ENCODE measurements at regions not wholly inside any gene's neighbourhood (a gene's known extent, or its start where the extent isn't known, plus 50 kb on each side); places are given as distances from the start of the nearest gene placed in this dataset.

- no peak for DNase-seq
Observed at GRCh38 chr11:134716582-134716981, 304.5 kb upstream of the B3GAT1 start.

DNA sequence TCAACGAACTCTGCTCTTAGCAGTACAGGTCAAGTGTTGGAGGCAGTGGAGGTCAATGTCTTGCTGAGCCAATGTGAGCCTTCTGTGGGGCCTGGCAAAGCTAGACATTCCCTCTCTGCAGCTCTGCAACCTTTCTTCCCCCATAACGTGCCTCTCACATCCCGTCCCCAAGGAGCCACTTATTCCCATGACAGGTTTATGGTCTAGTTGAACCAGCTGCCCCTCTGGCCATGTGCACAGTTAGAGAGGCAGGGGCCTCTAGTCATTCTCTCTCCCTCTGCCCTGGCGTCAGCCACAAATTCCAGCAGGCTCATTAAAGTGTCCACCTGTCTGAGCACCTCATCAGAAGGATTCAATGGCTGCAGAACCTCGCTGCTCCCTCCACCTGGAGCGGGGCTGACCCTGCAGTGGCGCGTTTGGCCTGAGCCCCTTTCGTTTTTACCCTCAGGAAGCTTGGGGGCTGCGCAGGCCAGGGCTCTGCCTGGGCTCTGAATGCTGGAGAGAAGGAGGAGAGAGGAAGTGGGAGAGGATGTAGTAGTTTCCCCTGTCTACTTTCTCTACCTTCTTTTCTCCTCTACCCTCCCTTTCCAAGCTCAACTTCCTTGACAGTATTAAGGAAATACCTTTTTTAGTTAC lies 302.1 kb upstream of the B3GAT1 start:
- no peak for DNase-seq

DNA sequence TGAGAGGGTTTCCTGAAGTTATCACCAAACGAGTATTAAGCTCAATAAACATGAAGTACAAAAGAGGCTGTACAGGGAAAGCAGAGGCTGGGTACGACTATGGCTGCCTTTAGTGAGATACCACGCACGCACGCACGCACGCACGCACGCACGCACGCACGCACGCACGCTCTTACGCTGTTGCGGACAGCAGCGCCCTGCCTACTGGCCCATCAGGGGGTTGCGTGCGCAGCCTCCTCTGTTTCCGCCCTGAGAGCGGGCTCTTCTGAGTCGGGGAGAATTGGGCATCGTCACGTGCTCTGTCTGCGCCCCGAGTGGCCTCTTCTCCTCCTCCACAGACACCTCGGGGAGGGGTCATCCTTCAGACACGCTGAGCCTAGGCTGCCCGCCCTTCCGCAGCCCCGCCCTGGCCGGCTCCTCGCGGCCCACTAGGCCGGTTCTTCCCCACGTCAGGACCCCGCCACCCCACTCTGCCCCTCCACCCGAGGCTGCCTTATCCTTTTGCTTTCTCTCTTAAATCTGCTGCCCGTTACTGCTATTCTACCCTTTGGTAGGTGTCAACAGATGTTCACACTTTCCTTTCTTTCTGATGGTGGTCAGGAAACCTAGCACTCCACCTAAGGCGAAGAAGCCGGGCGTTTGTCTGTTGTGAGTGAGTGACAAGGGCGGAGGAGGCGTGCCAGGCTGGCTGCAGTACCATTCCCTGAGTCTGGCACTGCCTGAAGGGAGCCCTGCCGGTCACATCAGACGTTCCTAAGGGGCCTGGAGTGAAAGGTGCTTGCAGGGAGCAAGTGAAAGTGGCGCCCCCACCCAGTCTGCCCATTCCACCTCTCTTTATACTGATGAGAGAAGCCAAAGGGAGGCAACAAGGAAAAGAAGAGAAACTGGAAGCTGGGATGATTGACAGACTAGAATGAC lies 300.4 kb upstream of the B3GAT1 start:
- DNase-seq: no peak

- DNase-seq: no peak
Observed at GRCh38 chr11:134711588-134711987, 299.5 kb upstream of the B3GAT1 start.

- DNase-seq: no peak
Observed at GRCh38 chr11:134710861-134711407, 298.9 kb upstream of the B3GAT1 start.

- no peak for DNase-seq
Observed at GRCh38 chr11:134705858-134706257, 293.8 kb upstream of the B3GAT1 start.

GRCh38 chr11:134702827-134703226 lies 290.8 kb upstream of the B3GAT1 start:
- DNase-seq: no peak

DNA sequence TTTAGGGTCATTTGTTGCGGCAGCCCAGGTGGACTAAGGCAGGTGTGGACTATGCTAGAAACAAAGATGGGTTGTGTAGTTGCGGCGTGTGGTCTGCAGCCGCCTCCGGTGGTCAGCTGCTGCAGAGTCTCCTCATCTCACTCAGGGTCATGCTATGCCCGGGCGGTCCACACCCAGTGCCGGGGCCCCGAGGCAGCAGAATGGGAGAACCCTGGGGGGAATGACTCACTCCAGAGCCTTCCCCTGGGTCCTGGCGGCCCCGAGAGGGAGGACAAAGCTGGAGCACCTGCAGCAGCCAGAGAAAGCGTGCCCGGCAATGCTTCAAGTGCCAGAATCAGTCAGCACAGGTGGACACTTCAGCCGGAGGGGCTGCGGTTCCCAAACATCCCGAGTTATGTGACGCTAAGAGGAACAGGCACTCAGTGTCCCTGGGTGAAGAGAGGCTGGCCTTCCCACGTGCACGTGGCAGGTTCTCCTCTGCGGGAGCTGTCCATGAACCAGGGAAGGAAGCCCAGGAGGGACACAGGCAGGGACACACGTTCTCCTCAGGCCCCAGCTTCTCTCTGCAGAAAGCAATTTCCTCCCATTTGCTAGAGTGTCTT lies 289.6 kb upstream of the B3GAT1 start:
- no peak for DNase-seq

GRCh38 chr11:134700101-134700640 lies 288.1 kb upstream of the B3GAT1 start:
- no peak for DNase-seq

- DNase-seq: no peak
Observed at GRCh38 chr11:134696455-134696854, 284.4 kb upstream of the B3GAT1 start.

DNA sequence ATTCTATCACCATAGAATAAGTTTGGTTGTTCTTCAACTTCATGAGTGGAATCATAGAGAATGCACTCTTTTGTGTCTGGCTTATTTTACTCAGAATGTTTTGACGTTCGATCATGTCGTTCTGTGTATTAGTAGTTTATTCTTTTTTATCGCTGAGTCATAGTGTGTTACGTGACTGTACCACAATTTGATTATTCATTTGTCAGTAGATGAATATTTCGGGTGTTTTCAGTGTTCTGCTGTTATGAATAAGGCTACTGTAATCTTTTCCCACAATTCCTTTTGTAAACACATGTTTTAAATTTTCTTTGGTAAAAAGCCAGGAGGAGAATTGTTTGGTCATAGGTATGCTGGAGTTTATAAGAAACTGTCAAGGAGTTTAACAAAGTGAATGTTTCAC lies 279.9 kb upstream of the B3GAT1 start:
- no peak for DNase-seq

- no peak for DNase-seq
Observed at GRCh38 chr11:134691295-134691873, 279.3 kb upstream of the B3GAT1 start.

DNA sequence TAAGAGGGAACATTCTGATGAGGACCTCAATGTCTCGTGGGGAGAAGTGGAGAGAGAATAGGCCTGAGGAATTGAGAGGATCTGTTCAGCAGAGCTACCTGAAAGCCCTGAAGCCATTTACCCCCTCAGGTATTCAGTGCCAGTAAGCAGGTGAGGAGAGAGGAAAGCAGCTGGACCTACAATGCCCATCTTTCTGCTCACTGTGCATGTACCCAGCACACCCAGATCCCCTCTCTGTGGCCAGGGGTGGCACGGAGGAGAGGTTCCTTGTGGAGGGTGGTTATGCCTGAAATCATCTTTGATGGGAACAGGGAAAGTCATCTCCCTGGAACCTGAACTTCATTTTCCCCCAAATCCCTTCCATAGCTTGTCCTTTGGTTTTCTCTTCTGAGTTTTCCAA lies 277.8 kb upstream of the B3GAT1 start:
- DNase-seq: no peak

DNA sequence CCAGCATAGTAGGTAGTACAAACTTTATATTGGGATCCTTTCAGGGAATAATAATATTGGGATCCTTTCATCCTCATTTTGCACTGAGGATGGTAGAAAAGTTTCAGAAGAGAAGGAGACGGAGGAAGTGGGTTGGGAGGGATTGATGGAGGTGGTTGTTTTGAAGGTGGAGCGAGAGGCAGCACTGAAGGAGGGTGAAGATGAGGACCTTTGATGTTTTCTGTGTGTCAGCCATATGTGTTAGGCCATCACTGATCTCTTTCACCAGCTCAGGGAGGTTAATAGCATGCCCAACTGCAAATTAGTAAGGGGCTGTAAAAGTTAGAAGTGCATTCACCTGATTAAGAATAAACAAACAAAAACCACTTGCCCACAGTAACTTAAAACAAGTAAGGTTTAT lies 275.5 kb upstream of the B3GAT1 start:
- no peak for DNase-seq

DNA sequence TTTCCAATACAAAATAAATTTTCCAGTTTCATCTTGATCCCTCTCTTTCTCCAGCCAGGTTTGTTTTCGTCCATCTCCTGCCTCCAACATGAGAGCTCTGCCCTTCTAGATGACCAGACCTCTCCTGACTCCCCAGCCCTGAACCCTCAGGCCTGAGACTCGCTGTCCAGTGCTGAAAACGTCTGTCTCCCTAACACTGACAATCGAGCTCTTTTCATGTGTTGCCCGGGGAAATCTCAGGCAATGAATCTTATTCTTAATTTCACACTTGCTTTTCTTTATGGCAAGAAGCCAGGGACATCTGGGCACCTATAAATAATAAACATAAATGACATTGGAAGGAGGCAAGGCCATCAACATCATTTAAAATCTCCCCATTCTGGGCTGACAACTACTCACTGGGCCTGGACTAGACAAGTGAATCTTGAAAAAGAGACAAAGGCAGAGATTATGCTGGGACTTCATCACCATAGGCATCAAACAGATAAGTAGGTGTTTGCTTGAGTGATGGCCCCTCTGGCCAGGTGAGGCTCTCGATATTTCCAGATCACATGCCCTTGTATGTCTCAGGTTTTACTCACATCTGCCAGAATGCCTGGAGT lies 274.5 kb upstream of the B3GAT1 start:
- no peak for DNase-seq

DNA sequence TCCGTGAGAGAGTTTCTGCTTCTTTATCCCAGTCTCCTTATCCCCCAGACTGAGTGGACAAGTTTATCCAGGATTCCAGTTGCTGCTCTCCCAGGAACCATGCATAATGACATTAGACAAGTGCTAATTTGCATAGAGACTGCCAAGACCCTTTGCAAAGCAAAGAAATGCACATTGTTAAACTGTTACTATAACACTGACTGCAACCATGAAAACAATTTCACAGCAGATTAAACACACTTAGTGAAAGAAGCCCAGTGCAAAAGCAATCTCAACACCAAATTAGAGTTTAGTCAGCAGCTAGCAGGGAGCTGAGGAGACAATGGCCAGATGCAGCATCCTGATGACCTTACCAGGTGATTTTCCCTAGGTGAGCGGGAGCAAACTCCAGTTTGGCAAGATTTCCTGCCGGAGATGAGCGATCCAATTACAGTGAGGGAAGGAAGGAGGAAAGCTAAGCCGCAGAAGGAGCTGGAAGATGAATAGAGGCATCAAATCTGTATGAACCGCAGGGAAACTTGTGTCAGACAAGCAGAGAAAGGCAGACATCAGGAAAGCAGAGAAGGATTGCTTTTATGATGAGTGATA lies 273.8 kb upstream of the B3GAT1 start:
- no peak for DNase-seq

- DNase-seq: no peak
Observed at GRCh38 chr11:134684576-134684975, 272.5 kb upstream of the B3GAT1 start.

- no peak for DNase-seq
Observed at GRCh38 chr11:134683860-134684259, 271.8 kb upstream of the B3GAT1 start.

DNA sequence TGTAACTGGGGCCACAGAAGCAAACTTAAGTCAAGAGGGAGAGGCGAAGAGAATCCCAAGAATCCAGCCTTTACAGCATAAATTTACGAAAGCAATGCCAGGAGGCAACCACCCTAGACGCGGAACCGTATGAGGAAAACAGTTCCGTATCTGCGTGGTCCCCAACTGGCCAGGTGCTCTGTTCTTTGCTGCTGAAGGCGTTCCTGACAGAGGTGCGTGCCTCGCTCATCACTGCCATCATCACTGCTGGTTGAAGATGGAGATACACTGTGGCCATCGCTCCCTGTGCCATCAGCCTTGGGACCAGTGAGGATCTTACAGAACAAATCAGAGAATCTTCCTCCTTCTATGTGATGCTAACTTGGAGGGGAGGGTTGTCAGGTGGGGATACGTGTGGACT lies 270.5 kb upstream of the B3GAT1 start:
- DNase-seq: no peak

DNA sequence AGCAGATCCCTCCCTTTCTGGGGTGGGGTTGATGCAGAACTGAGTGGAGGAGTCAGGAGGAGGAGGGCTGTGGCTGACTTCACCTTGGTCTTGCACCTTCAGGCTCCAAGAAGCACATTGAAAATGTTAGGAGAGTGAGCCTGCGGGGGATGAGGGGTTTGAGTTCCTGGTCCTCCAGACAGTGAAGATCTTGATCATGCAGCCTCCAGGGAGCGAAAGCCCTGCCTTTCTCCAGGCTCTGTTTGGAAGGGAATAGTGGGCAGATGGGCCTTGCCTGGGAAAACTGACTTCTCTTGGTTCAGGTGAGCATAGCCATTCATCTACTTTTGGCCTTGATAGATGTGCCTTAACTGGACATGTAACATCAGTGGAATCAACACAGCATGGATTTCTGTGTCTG lies 267.6 kb upstream of the B3GAT1 start:
- no peak for DNase-seq

DNA sequence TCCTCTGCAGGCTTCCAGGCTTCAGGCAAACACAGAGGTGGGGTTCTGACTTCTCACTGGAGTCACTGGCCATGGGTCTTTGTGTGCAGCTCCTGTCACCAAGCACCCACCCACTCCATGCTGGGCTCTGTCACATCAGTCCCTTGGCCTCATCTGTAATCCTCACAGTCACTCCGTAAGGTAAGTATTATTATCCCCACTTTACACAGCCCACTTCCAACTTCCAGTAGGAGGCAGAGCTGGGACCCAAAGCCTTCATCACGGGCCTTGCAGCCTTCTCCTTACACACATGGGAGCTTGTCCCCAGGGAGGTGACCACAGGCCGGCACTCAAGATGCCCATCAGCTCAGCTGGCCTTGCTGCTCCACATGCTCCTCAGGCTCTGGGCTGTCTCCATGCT lies 266.7 kb upstream of the B3GAT1 start:
- DNase-seq: no peak

DNA sequence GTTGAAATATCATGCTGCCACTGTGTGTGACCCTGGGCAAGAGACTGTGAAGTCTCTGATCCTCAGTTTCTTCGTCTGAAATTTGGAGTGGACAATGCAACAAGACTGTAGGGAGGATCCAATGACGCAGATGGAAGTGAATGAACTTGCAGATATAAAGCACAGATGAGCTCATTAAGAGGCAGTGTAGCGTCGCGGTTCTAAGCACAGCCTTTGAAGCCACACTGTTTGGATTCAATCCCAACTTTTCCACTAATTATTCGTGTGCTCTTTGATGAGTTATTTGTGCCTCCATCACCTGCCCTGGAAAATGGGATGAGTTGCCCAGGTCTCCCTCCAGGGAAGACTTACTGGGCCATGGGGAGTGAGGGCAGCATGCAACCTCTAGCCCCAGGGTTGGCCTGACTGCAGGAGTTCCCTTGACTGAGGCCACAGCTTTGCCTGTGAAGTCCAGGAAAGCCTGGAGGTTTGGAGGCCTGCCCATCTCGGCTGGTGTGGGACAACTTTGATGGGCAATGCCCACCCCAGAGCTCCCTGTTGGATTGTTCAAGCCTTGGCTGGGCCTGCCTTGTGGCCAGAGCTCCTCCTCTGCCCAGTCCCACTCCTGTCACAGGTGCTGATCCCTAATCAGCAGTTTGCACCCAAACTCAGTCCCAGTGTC lies 266.0 kb upstream of the B3GAT1 start:
- no peak for DNase-seq

All from activated CD4-positive, alpha-beta T cell treated with anti-CD3 and anti-CD28 coated beads for 1 hour (primary cell).